ENCODE measurements at regions not wholly inside any gene's neighbourhood (a gene's known extent, or its start where the extent isn't known, plus 50 kb on each side); places are given as distances from the start of the nearest gene placed in this dataset.

DNA sequence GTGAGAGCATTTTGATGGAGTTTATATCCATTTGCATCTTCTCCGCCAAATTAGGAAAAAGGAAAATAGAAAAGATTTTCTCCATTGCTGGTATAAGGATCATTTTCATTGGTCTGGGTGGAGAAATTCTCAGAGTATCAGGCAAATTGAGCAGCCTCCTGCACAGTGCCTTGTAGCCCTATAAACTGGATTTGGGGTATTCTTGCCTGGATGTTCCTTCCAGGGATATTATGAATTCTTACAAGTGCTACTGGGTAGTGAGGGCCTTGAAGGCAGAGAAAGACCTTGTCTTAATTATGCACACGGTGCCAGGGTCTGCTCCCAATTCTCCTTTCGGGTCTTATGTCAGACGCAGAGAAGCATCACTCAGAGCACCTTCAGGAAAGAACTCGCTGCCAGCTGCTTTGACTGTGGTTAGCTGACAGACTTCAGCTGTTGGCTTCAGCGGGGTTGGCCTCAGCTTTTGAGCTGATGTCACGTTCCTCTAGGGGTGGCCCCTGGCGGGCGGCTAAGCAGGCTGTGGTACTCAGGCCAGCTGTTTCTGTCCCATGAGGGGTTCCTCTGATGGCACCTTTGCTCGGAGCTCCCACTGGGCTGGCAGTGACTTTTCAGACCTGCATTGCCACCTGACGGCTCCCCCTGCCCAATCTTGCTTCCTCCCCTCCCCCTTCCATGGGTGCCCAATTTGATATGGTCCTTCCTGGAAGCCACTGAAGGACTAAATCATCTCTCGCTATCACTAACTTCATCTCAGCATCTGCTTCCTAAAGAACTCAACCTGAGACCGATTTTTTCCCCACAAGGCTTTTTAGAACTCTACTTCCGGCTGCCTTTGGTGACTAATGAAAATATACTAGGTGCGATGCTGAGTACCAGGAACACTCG lies 519.5 kb downstream of the BCOR start:
- POLR2A ChIA-PET, result interaction anchor here (0.9 to 1.5 kb wide), 2 partner anchors 36 to 138 kb away, joined by 5 to 7 read pairs; no protein-coding TSS in a partner anchor
- DNase-seq (peak; percentile 32), ATAC-seq (ENCODE audit: low read depth) (peak; percentile 97)
- CTCF ChIA-PET, result no interaction called here
- Mint-ChIP-seq H3K4me1 (peaks cover 13% of the 10 kb centered on the region), H3K36me3 (ENCODE audit: low read depth) (no peaks in the 10 kb centered on the region), H3K27me3 (peaks cover 12% of the 10 kb centered on the region), H3K27ac (no peak overlapping the region), H3K9me3 (no peaks in the 10 kb centered on the region), H3K4me3 (no peak overlapping the region)
- intact Hi-C loops (cut with micrococcal nuclease), result loop anchor here (1.0 to 5.0 kb wide), 5 partner anchors 15 to 381 kb away; no protein-coding TSS in a partner anchor
- TF ChIP-seq CTCF (IDR thresholded peaks at IDR 0.05), result no peak

GRCh38 chrX:39580043-39580442 lies 517.7 kb downstream of the BCOR start:
- no peak for ATAC-seq (ENCODE audit: low read depth)
- peaks cover 12% of the 10 kb centered on the region for H3K27me3 Mint-ChIP-seq
- H3K27ac Mint-ChIP-seq, result no peak overlapping the region
- no peak overlapping the region for H3K4me3 Mint-ChIP-seq
- ChIA-PET CTCF (no interaction called here), POLR2A (no interaction called here)
- intact Hi-C loops (cut with micrococcal nuclease), result no loop called here
- H3K9me3 Mint-ChIP-seq, result no peaks in the 10 kb centered on the region
- DNase-seq, result no peak
- H3K4me1 Mint-ChIP-seq, result peaks cover 13% of the 10 kb centered on the region
- H3K36me3 Mint-ChIP-seq (ENCODE audit: low read depth), result no peaks in the 10 kb centered on the region
- no peak for TF ChIP-seq CTCF (IDR thresholded peaks at IDR 0.05)

GRCh38 chrX:39581411-39581810 lies 516.3 kb downstream of the BCOR start:
- Mint-ChIP-seq H3K9me3 (no peaks in the 10 kb centered on the region), H3K4me3 (no peak overlapping the region), H3K36me3 (ENCODE audit: low read depth) (no peaks in the 10 kb centered on the region), H3K27me3 (peaks cover 10% of the 10 kb centered on the region), H3K27ac (no peak overlapping the region), H3K4me1 (peaks cover 13% of the 10 kb centered on the region)
- ChIA-PET POLR2A (no interaction called here), CTCF (no interaction called here)
- no peak for TF ChIP-seq CTCF (IDR thresholded peaks at IDR 0.05)
- ATAC-seq (ENCODE audit: low read depth), result no peak
- intact Hi-C loops (cut with micrococcal nuclease), result no loop called here
- no peak for DNase-seq

- ChIA-PET CTCF (no interaction called here), POLR2A (no interaction called here)
- Mint-ChIP-seq H3K4me1 (peaks cover 13% of the 10 kb centered on the region), H3K36me3 (ENCODE audit: low read depth) (no peaks in the 10 kb centered on the region), H3K27me3 (peaks cover 6% of the 10 kb centered on the region), H3K9me3 (no peaks in the 10 kb centered on the region), H3K4me3 (no peak overlapping the region), H3K27ac (no peak overlapping the region)
- DNase-seq (no peak), ATAC-seq (ENCODE audit: low read depth) (no peak)
- intact Hi-C loops (cut with micrococcal nuclease), result no loop called here
- no peak for TF ChIP-seq CTCF (IDR thresholded peaks at IDR 0.05)
Measured at GRCh38 chrX:39582091-39582490, 515.7 kb downstream of the BCOR start.

GRCh38 chrX:39582976-39583375 lies 514.8 kb downstream of the BCOR start:
- Mint-ChIP-seq H3K4me3 (no peak overlapping the region), H3K27ac (no peak overlapping the region), H3K36me3 (ENCODE audit: low read depth) (no peaks in the 10 kb centered on the region), H3K27me3 (peaks cover 6% of the 10 kb centered on the region), H3K4me1 (peaks cover 10% of the 10 kb centered on the region), H3K9me3 (no peaks in the 10 kb centered on the region)
- intact Hi-C loops (cut with micrococcal nuclease), result no loop called here
- ATAC-seq (ENCODE audit: low read depth), result no peak
- ChIA-PET POLR2A (no interaction called here), CTCF (no interaction called here)
- no peak for DNase-seq
- TF ChIP-seq CTCF (IDR thresholded peaks at IDR 0.05), result no peak
